GM21515 (cell line): ENCODE measurements at regions not wholly inside any gene's neighbourhood (a gene's known extent, or its start where the extent isn't known, plus 50 kb on each side); places are given as distances from the start of the nearest gene placed in this dataset.
"Not testable (repeated sequence)": the region's sequence is repeated elsewhere in the genome, so short reads cannot be mapped to it uniquely, and the experiment has no call there.

Source experiments
- ATAC-seq: cut with Tn5 transposase; IDR thresholded peaks from one replicate; pipeline ENCODE4 v1.9.1; 2021; ENCODE audit not compliant: unreplicated experiment

- no peak for ATAC-seq
Measured at GRCh38 chr4:130703211-130703935, 1607.4 kb downstream of the C4orf33 start.

- ATAC-seq: no peak
Measured at GRCh38 chr4:130705023-130705422, 1609.1 kb downstream of the C4orf33 start.

GRCh38 chr4:130712038-130712437 lies 1616.1 kb downstream of the C4orf33 start:
- no peak for ATAC-seq

- ATAC-seq: no peak
Measured at GRCh38 chr4:130714006-130714405, 1618.1 kb downstream of the C4orf33 start.

GRCh38 chr4:130722361-130722760 lies 1626.4 kb downstream of the C4orf33 start:
- no peak for ATAC-seq

- ATAC-seq: no peak
Measured at GRCh38 chr4:130736436-130737185, 1640.7 kb downstream of the C4orf33 start.

- ATAC-seq: no peak
Measured at GRCh38 chr4:130738233-130738632, 1642.3 kb downstream of the C4orf33 start.

GRCh38 chr4:130747842-130748241 lies 1651.9 kb downstream of the C4orf33 start:
- no peak for ATAC-seq

- ATAC-seq: no peak
Measured at GRCh38 chr4:130753926-130754325, 1658.0 kb downstream of the C4orf33 start.

- no peak for ATAC-seq
Measured at GRCh38 chr4:130760246-130760645, 1664.3 kb downstream of the C4orf33 start.

- not testable (repeated sequence) for ATAC-seq
Measured at GRCh38 chr4:130767384-130767783, 1671.4 kb downstream of the C4orf33 start.

- not testable (repeated sequence) for ATAC-seq
Measured at GRCh38 chr4:130772966-130773365, 1677.0 kb downstream of the C4orf33 start.

GRCh38 chr4:130808492-130808891 lies 1712.5 kb downstream of the C4orf33 start:
- no peak for ATAC-seq

GRCh38 chr4:130812117-130812765 lies 1716.3 kb downstream of the C4orf33 start:
- ATAC-seq: no peak

- no peak for ATAC-seq
Measured at GRCh38 chr4:130814896-130815295, 1718.9 kb downstream of the C4orf33 start.

- no peak for ATAC-seq
Measured at GRCh38 chr4:130820448-130820847, 1724.5 kb downstream of the C4orf33 start.

- no peak for ATAC-seq
Measured at GRCh38 chr4:130825284-130825683, 1729.3 kb downstream of the C4orf33 start.

- ATAC-seq: no peak
Measured at GRCh38 chr4:130850019-130850524, 1754.1 kb downstream of the C4orf33 start.

- ATAC-seq: no peak
Measured at GRCh38 chr4:130851107-130851506, 1755.2 kb downstream of the C4orf33 start.

GRCh38 chr4:130851932-130852331 lies 1756.0 kb downstream of the C4orf33 start:
- no peak for ATAC-seq

GRCh38 chr4:130855533-130855932 lies 1759.6 kb downstream of the C4orf33 start:
- ATAC-seq: no peak

- ATAC-seq: no peak
Measured at GRCh38 chr4:130859991-130860390, 1764.0 kb downstream of the C4orf33 start.
